D721Med (cell line): ENCODE measurements at regions not wholly inside any gene's neighbourhood (a gene's known extent, or its start where the extent isn't known, plus 50 kb on each side); places are given as distances from the start of the nearest gene placed in this dataset.

Source experiments
- DNase-seq: peaks from one replicate; pipeline ENCODE4 v3.0.0; 2011; ENCODE audit warnings: low spot score; ENCODE audit not compliant: insufficient read length
- FAIRE-seq: peaks from 2 replicates; lab custom pipeline; 2011; peaks lifted over from hg19 to GRCh38; lab: Jason Lieb, UNC
- CTCF ChIP-seq: IDR thresholded peaks from 2 replicates; pipeline ENCODE4 v1.5.1; 2012; ENCODE audit warnings: mild to moderate bottlenecking, control low read depth; ENCODE audit not compliant: insufficient read depth; ENCODE audit errors: missing control alignments

- DNase-seq: no peak
- FAIRE-seq: no peak
- no peak for TF ChIP-seq CTCF
Measured at GRCh38 chr5:29649321-29649720, 1544.2 kb upstream of the CDH6 start.

- no peak for TF ChIP-seq CTCF
- DNase-seq (no peak), FAIRE-seq (no peak)
Measured at GRCh38 chr5:29642601-29643000, 1550.9 kb upstream of the CDH6 start.

- no peak for TF ChIP-seq CTCF
- FAIRE-seq (no peak), DNase-seq (no peak)
Measured at GRCh38 chr5:29614206-29614605, 1579.3 kb upstream of the CDH6 start.

GRCh38 chr5:29588236-29588635, 1605.2 kb upstream of the CDH6 start:
- DNase-seq (no peak), FAIRE-seq (no peak)
- no peak for TF ChIP-seq CTCF

GRCh38 chr5:29587832-29588231, 1605.7 kb upstream of the CDH6 start:
- DNase-seq: no peak
- FAIRE-seq: no peak
- no peak for TF ChIP-seq CTCF

- TF ChIP-seq CTCF: no peak
- DNase-seq: no peak
- FAIRE-seq: no peak
Measured at GRCh38 chr5:29568028-29568427, 1625.5 kb upstream of the CDH6 start.

GRCh38 chr5:29561564-29561963, 1631.9 kb upstream of the CDH6 start:
- TF ChIP-seq CTCF: no peak
- no peak for DNase-seq
- no peak for FAIRE-seq
